Sigmoid colon (tissue), 4 donors: ENCODE measurements at regions not wholly inside any gene's neighbourhood (a gene's known extent, or its start where the extent isn't known, plus 50 kb on each side); places are given as distances from the start of the nearest gene placed in this dataset.

Source experiments
- CTCF ChIP-seq, 4 experiments: fragments of 450-650 bp in 3 of 4; fragments of 200-600 bp in 1 of 4; IDR thresholded peaks; one replicate each; pipeline ENCODE4 v1.5.1; 2016 to 2019; ENCODE audit warnings: antibody characterized with exemption in 4 of 4, mild to moderate bottlenecking in 3 of 4, moderate library complexity in 2 of 4
- EP300 ChIP-seq, 4 donors: sonication (generic); formaldehyde crosslinking; IDR thresholded peaks; one replicate each; pipeline ENCODE4 v1.6.1; 2017; ENCODE audit warnings: antibody characterized with exemption in 4 of 4
- POLR2A ChIP-seq, 2 donors: fragments of 450-650 bp; IDR thresholded peaks; one replicate each; pipeline ENCODE4 v1.6.1; 2016; ENCODE audit warnings: antibody characterized with exemption in 2 of 2, mild to moderate bottlenecking in 2 of 2, moderate library complexity in 2 of 2
- POLR2AphosphoS5 ChIP-seq, 4 donors: sonication (generic); formaldehyde crosslinking; IDR thresholded peaks; one replicate each; pipeline ENCODE4 v1.6.1; 2017; ENCODE audit warnings: antibody characterized with exemption in 4 of 4

- TF ChIP-seq CTCF (IDR thresholded peaks at IDR 0.05) (no peak), POLR2AphosphoS5 (IDR thresholded peaks at IDR 0.05) (no peak), EP300 (IDR thresholded peaks at IDR 0.05) (no peak), POLR2A (IDR thresholded peaks at IDR 0.05) (no peak)
Observed at GRCh38 chr7:57250801-57251200, 118.6 kb upstream of the ZNF479 start.
